HEK293 (cell line): ENCODE measurements at regions not wholly inside any gene's neighbourhood (a gene's known extent, or its start where the extent isn't known, plus 50 kb on each side); places are given as distances from the start of the nearest gene placed in this dataset.

Experiments used
- CTCF ChIA-PET: fragments of 350-600 bp; formaldehyde crosslinking; extraction: SDS; loops from one replicate; lab custom pipeline; 2021; ENCODE audit warnings: antibody characterized with exemption; lab: Yijun Ruan, JAX
- POLR2A ChIA-PET: fragments of 300-600 bp; formaldehyde crosslinking; extraction: SDS; loops from one replicate; lab custom pipeline; 2020; ENCODE audit warnings: antibody characterized with exemption, inconsistent platforms; lab: Yijun Ruan, JAX
- H3K27ac ChIP-seq: fragments of 200-500 bp; sonication (Bioruptor generic); 2 replicates; pipeline ENCODE4 v1.5.1; 2014; ENCODE audit warnings: low read depth, low read length, control low read depth, inconsistent platforms; ENCODE audit errors: extremely low read depth
- H3K36me3 ChIP-seq, 2 experiments: fragments of 200-500 bp in 1 of 2; sonication (Bioruptor generic) in 1 of 2; 1 replicate in 1 of 2; 2 replicates in 1 of 2; pipeline ENCODE4 v1.5.1; 2014 to 2017; ENCODE audit warnings: inconsistent platforms in 2 of 2, low read length in 2 of 2; ENCODE audit not compliant: control insufficient read depth in 2 of 2, insufficient read depth in 1 of 2
- H3K4me1 ChIP-seq: fragments of 200-500 bp; sonication (Bioruptor generic); 2 replicates; pipeline ENCODE4 v1.5.1; 2014; ENCODE audit warnings: mild to moderate bottlenecking, low read length, inconsistent platforms; ENCODE audit not compliant: control insufficient read depth, insufficient read depth
- H3K4me3 ChIP-seq: 2 replicates; pipeline ENCODE4 v1.5.1; 2011; ENCODE audit warnings: low read depth, mild to moderate bottlenecking, control low read depth, low read length, moderate library complexity
- H3K9me3 ChIP-seq: fragments of 200-500 bp; sonication (Bioruptor generic); 2 replicates; pipeline ENCODE4 v1.5.1; 2014; ENCODE audit warnings: low read depth, low read length, inconsistent platforms; ENCODE audit not compliant: control insufficient read depth, insufficient read depth
- ATF2 ChIP-seq: fragments of 450-650 bp; formaldehyde crosslinking; IDR thresholded peaks from 2 replicates; pipeline ENCODE4 v1.5.1; 2016; ENCODE audit warnings: missing biosample characterization, missing genetic modification characterization, low read depth
- GLIS2 ChIP-seq: fragments of 450-650 bp; formaldehyde crosslinking; IDR thresholded peaks from 2 replicates; pipeline ENCODE4 v1.5.1; 2016; ENCODE audit warnings: missing biosample characterization, missing genetic modification characterization
- KLF7 ChIP-seq: fragments of 450-650 bp; formaldehyde crosslinking; IDR thresholded peaks from 2 replicates; pipeline ENCODE4 v1.5.1; 2016; ENCODE audit warnings: missing biosample characterization, missing genetic modification characterization, borderline replicate concordance
- KLF8 ChIP-seq: fragments of 450-650 bp; formaldehyde crosslinking; IDR thresholded peaks from 2 replicates; pipeline ENCODE4 v1.5.1; 2016; ENCODE audit warnings: missing biosample characterization, missing genetic modification characterization
- OVOL3 ChIP-seq: fragments of 450-650 bp; formaldehyde crosslinking; IDR thresholded peaks from 2 replicates; pipeline ENCODE4 v1.5.1; 2016; ENCODE audit warnings: missing biosample characterization, missing genetic modification characterization
- PRDM1 ChIP-seq: fragments of 450-650 bp; formaldehyde crosslinking; IDR thresholded peaks from 2 replicates; pipeline ENCODE4; 2016; ENCODE audit warnings: missing biosample characterization, missing genetic modification characterization
- REST ChIP-seq: fragments of 450-650 bp; formaldehyde crosslinking; IDR thresholded peaks from 2 replicates; pipeline ENCODE4 v1.5.1; 2016; ENCODE audit warnings: missing biosample characterization, missing genetic modification characterization
- SETDB1 ChIP-seq: IDR thresholded peaks from one replicate; pipeline ENCODE4 v1.6.1; 2017; ENCODE audit warnings: mild to moderate bottlenecking, low read length, moderate library complexity, mixed read lengths; ENCODE audit not compliant: insufficient read length
- ZBTB20 ChIP-seq: fragments of 450-650 bp; formaldehyde crosslinking; IDR thresholded peaks from 2 replicates; pipeline ENCODE4 v1.5.1; 2016; ENCODE audit warnings: missing biosample characterization, missing genetic modification characterization
- ZEB2 ChIP-seq: fragments of 450-650 bp; formaldehyde crosslinking; IDR thresholded peaks from 2 replicates; pipeline ENCODE4 v1.5.1; 2016; ENCODE audit warnings: missing biosample characterization, missing genetic modification characterization
- ZFP41 ChIP-seq: fragments of 450-650 bp; formaldehyde crosslinking; IDR thresholded peaks from 2 replicates; pipeline ENCODE4 v1.5.1; 2016; ENCODE audit warnings: missing biosample characterization, missing genetic modification characterization, borderline replicate concordance
- ZNF169 ChIP-seq: fragments of 450-650 bp; formaldehyde crosslinking; IDR thresholded peaks from 2 replicates; pipeline ENCODE4 v1.5.1; 2016; ENCODE audit warnings: missing biosample characterization, missing genetic modification characterization
- ZNF19 ChIP-seq: fragments of 450-650 bp; formaldehyde crosslinking; IDR thresholded peaks from 2 replicates; pipeline ENCODE4; 2016; ENCODE audit warnings: missing biosample characterization, missing genetic modification characterization, low read depth
- ZNF211 ChIP-seq: fragments of 450-650 bp; formaldehyde crosslinking; IDR thresholded peaks from 2 replicates; pipeline ENCODE4 v1.5.1; 2016; ENCODE audit warnings: low read depth, missing biosample characterization, missing genetic modification characterization
- ZNF221 ChIP-seq: fragments of 450-650 bp; formaldehyde crosslinking; IDR thresholded peaks from 2 replicates; pipeline ENCODE4 v1.5.1; 2017; ENCODE audit warnings: missing biosample characterization, missing genetic modification characterization, borderline replicate concordance
- ZNF266 ChIP-seq: fragments of 450-650 bp; formaldehyde crosslinking; IDR thresholded peaks from 2 replicates; pipeline ENCODE4 v1.5.1; 2016; ENCODE audit warnings: missing biosample characterization, missing genetic modification characterization, low read depth
- ZNF350 ChIP-seq: fragments of 450-650 bp; formaldehyde crosslinking; IDR thresholded peaks from 2 replicates; pipeline ENCODE4 v1.5.0; 2017; ENCODE audit warnings: missing biosample characterization, mild to moderate bottlenecking, missing genetic modification characterization
- ZNF394 ChIP-seq: fragments of 450-650 bp; formaldehyde crosslinking; IDR thresholded peaks from 2 replicates; pipeline ENCODE4 v1.5.1; 2016; ENCODE audit warnings: missing biosample characterization, missing genetic modification characterization, mild to moderate bottlenecking, moderate library complexity, borderline replicate concordance
- ZNF449 ChIP-seq: fragments of 450-650 bp; formaldehyde crosslinking; IDR thresholded peaks from 2 replicates; pipeline ENCODE4 v1.5.1; 2017; ENCODE audit warnings: missing biosample characterization, mild to moderate bottlenecking, missing genetic modification characterization, moderate library complexity
- ZNF501 ChIP-seq: fragments of 450-650 bp; formaldehyde crosslinking; IDR thresholded peaks from 2 replicates; pipeline ENCODE4 v1.5.1; 2016; ENCODE audit warnings: missing biosample characterization, missing genetic modification characterization
- ZNF530 ChIP-seq: fragments of 450-650 bp; formaldehyde crosslinking; IDR thresholded peaks from 2 replicates; pipeline ENCODE4 v1.5.1; 2016; ENCODE audit warnings: low read depth, missing biosample characterization, missing genetic modification characterization
- ZNF580 ChIP-seq: fragments of 450-650 bp; formaldehyde crosslinking; IDR thresholded peaks from 2 replicates; pipeline ENCODE4 v1.5.1; 2016; ENCODE audit warnings: missing biosample characterization, missing genetic modification characterization
- ZNF585B ChIP-seq: fragments of 450-650 bp; formaldehyde crosslinking; IDR thresholded peaks from 2 replicates; pipeline ENCODE4 v1.5.1; 2016; ENCODE audit warnings: missing biosample characterization, missing genetic modification characterization
- ZNF626 ChIP-seq: fragments of 450-650 bp; sonication (Bioruptor Pico); formaldehyde crosslinking; IDR thresholded peaks from 2 replicates; pipeline ENCODE4 v1.5.1; 2018; ENCODE audit warnings: missing biosample characterization, missing genetic modification characterization, inconsistent platforms
- ZNF660 ChIP-seq: fragments of 450-650 bp; IDR thresholded peaks from 2 replicates; pipeline ENCODE4 v1.5.1; 2018; ENCODE audit warnings: missing biosample characterization, mild to moderate bottlenecking, missing genetic modification characterization
- ZNF747 ChIP-seq: fragments of 450-650 bp; formaldehyde crosslinking; IDR thresholded peaks from 2 replicates; pipeline ENCODE4 v1.5.1; 2016; ENCODE audit warnings: missing biosample characterization, missing genetic modification characterization
- ZNF837 ChIP-seq: fragments of 450-650 bp; formaldehyde crosslinking; IDR thresholded peaks from 2 replicates; pipeline ENCODE4 v1.5.1; 2016; ENCODE audit warnings: missing biosample characterization, missing genetic modification characterization

- ChIA-PET POLR2A (no interaction called here), CTCF (no interaction called here)
- Histone ChIP-seq H3K9me3 (no peaks in the 10 kb centered on the region), H3K27ac (no peak overlapping the region), H3K4me1 (no peaks in the 10 kb centered on the region; the same call in 1 of the 2 replicates), H3K36me3 (no peaks in the 10 kb centered on the region), H3K4me3 (no peak overlapping the region)
- TF ChIP-seq ZNF585B (tag by site-specific recombination) (no peak), GLIS2 (tag by site-specific recombination) (no peak), ZNF350 (tag by site-specific recombination) (no peak), ZNF747 (tag by site-specific recombination) (no peak), REST (tag by site-specific recombination) (no peak), ZNF266 (no peak), ZNF626 (tag by site-specific recombination) (no peak), SETDB1 (peak; percentile 55), ZNF169 (tag by site-specific recombination) (no peak)
Observed at GRCh38 chr9:81190659-81191058, 498.7 kb downstream of the TLE1 start.

GRCh38 chr9:81183761-81184160 is 505.6 kb downstream of the TLE1 start:
- CTCF ChIA-PET = interaction anchor here (0.6 kb wide), 1 partner anchor 116 kb away, joined by 3 read pairs; no protein-coding TSS in a partner anchor
- no peak overlapping the region for H3K27ac ChIP-seq
- H3K4me3 ChIP-seq = no peak overlapping the region
- POLR2A ChIA-PET = no interaction called here
- no peaks in the 10 kb centered on the region; the same call in 1 of the 2 replicates for H3K4me1 ChIP-seq
- H3K9me3 ChIP-seq = no peaks in the 10 kb centered on the region
- H3K36me3 ChIP-seq = no peaks in the 10 kb centered on the region
- TF ChIP-seq ZBTB20 = no peak
- no peak for TF ChIP-seq ZNF530 (tag by site-specific recombination)
- TF ChIP-seq ZNF19 (tag by site-specific recombination) = no peak
- TF ChIP-seq PRDM1 = no peak
- no peak for TF ChIP-seq KLF7 (tag by site-specific recombination)
- no peak for TF ChIP-seq ZNF211 (tag by site-specific recombination)
- no peak for TF ChIP-seq ZNF837 (tag by site-specific recombination)
- TF ChIP-seq ZNF221 (tag by site-specific recombination) = no peak
- no peak for TF ChIP-seq ZNF660 (tag by site-specific recombination)
- no peak for TF ChIP-seq ZFP41 (tag by site-specific recombination)
- no peak for TF ChIP-seq ZNF449
- TF ChIP-seq ZEB2 (tag by site-specific recombination) = no peak
- TF ChIP-seq ZNF501 (tag by site-specific recombination) = no peak
- TF ChIP-seq ATF2 = no peak
- no peak for TF ChIP-seq ZNF394 (tag by site-specific recombination)
- no peak for TF ChIP-seq ZNF580
- TF ChIP-seq OVOL3 (tag by site-specific recombination) = no peak
- no peak for TF ChIP-seq KLF8 (tag by site-specific recombination)
